Activated CD4-positive, alpha-beta T cell treated with anti-CD3 and anti-CD28 coated beads for 1 hour (primary cell): ENCODE measurements at regions not wholly inside any gene's neighbourhood (a gene's known extent, or its start where the extent isn't known, plus 50 kb on each side); places are given as distances from the start of the nearest gene placed in this dataset.

Source experiments
- DNase-seq: peaks from one replicate; pipeline ENCODE4 v3.0.0-alpha.2; 2020

DNA sequence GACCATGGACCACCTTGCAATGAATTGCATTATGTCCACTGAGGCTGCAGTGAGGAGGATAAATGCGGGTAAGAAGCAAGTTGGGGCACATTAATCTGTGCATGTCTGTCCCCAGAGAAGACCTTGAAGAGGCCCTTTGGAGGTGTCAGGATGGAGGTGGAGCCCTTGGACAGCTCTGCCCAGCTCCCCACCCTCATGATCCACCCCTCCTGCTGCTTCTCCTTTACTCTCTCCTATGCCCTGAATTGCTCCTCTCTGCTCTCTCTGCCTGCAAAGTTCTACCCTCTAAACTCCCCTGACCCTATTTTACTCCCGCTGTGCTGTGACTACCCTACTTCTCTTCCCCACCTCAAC, 292.4 kb upstream of the USP24 start:
- no peak for DNase-seq

DNA sequence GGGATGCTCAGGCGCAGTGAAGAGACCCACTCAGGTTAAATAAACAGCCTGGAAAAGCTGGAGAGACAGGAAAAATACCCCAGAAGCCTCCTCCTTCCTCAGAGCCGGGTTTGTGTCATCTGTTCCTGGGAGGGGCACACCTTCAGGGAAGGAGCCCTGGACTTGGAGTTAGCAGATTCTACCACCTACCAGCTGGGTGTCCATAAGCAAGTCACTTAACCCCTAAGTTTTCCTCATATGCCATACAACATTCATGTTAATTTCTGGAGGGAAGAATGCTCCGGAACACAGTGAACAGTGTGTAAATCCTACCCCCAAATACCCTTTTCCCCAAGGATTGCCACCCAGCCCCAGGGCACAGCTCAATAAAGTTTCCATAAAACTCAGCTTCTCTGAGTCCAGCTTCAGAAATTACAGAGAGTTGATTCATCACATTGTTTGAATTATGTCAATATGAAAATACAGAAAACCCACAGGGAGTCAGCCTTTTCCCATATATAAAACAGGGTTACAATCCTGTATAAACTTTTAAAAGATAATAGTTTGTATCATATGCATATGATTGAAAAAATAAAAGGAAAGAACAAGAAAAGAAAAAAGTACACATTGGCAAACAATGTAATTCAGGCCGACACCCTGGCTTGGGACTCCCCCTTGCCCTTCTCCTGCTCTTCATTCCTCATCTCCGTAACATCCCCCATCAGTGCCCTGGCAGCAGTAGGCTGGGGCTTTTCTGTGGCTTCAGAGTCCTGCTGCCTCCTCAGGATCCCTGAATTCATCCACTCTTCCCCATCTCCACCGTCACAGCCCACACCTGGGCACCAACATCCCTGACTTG, 291.8 kb upstream of the USP24 start:
- DNase-seq, result no peak

DNA sequence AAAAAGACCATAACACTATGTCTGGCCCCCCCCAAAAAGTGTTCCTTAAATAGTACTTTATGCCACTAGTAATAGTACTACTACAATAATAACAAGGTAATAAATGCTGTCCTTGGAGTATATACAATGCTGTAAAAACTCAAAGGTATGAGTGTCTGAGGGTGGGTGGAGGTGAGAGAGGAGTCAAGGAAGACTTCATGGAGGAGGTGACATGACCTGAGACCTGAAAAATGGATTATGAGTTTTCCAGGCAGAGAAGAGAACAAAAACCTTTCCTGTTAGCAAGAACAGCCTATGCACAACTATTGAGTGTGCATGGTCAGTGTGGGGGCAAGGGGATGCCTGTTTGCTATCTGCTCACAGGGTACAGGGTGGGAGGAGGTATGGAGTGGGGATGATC, 290.2 kb upstream of the USP24 start:
- DNase-seq, result no peak

DNA sequence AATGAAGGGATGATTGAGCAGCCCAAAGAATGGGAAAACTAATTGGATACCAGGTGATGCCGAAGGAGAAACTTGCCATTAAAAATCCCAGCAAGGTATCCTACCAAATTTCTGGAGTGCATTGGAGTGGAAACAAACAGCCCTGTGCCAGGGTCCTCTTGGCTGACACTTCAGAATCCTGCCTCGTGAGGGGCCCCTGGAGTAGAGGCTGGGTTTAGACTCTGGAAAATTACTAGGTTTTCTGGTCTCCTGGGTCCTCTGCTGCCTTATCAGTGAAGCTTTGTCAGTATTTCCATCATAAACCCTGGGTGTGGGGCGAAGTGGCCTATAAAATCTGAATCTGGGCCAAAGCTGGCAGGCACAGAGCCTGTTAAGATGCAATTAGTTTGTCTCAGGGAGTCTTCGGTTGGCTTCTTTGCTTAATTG, 289.2 kb upstream of the USP24 start:
- DNase-seq, result no peak

DNA sequence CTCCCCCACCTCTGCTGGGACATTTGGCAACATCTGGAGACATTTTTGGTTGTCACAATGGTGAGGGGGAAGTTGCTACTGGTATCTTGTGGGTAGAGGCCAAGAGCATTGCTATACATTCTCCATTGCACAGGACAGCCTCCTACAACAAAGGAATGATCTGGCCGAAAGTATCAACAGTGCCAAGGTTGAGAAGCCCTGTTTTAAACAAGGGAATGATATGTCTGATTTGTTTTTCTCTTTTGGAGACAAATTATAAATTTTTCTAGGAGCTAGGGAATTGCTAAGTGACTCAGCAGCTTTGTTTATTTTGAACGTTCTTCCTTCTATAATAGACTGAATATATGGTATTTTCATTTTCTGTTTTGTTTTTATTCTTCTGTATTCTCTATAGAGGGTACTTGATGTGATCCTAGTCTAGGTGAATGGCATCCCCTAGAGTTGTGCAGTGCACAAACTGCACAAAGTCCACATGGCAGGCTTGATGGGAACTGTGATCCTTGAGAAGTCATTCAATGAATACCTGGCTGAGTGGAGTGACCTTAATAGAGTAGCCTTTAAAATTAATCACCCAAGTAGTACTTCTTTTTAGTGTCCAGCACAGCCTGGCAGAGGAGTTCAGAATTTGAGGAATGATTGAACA, 288.6 kb upstream of the USP24 start:
- no peak for DNase-seq

DNA sequence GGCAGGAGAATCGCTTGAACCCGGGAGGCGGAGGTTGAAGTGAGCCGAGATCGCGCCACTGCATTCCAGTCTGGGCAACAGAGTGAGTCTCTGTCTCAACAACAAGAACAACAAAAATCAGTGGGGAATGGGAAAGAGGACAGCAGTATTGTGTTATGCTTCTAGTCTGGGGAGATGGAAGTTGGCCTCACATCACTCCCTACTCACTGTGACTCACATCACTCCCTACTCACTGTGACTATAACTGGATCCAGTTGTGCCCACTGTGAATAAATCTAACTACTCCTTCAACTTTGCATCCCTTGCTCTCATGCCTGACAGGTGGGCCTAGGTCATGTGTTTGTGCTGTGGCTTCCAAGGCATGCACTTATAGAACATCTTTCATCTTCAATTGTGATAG, 285.4 kb upstream of the USP24 start:
- DNase-seq, result no peak

DNA sequence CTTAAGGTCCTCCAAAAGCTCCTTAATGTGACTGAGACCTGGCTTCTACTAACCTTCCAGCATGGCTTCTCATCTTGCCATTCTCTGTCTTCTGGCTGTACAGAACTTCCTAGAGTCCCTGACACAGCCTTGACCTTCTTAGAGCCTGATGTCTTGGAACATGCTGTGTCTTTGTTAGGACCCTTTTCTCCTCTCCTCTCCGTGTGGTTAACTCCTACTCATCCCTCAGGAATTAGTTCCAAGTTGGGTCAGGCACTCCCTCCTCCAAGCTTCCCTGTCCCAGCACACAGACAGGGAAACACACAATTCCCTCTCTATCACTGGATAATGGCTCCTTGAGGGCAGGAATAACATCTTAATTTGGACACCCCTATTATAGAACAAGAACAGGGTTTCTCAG, 275.4 kb upstream of the USP24 start:
- no peak for DNase-seq

DNA sequence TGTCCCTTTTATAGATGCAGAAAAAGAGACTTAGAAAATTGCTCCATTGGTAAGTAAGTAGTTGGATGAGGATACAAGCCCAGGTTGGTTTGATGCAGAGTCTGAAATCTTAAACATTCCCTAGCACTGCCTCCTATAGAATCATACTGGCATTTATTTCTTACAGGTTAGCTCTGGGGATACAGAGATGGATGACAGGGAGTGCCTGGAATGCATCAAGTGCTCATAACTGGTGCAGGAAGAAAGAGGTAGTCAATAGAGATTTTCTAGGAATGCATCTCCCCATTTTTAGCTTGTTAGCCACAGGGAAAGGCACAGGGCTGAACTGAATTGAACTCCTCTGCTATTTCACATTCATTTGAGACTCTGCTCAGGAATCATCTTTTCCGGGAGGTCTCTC, 269.0 kb upstream of the USP24 start:
- DNase-seq, result no peak

DNA sequence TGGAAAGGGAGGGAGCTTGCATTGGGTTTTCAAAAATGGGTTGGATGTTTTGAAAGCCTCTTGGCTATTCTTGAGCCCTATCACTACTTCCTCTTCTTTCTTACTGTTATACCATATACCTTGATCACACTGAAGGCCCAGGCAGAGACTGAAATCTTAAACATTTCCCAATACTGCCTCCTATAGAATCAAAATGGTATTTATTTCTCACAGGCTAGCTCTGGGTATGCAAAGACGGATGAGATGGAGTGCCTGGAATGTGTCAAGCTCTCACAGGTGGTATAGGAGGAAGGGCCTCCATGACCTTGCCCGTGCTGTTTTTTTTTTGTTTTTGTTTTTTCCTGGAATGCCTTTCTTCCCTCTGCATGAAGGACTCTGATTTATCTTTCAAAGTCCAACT, 268.4 kb upstream of the USP24 start:
- DNase-seq, result no peak

DNA sequence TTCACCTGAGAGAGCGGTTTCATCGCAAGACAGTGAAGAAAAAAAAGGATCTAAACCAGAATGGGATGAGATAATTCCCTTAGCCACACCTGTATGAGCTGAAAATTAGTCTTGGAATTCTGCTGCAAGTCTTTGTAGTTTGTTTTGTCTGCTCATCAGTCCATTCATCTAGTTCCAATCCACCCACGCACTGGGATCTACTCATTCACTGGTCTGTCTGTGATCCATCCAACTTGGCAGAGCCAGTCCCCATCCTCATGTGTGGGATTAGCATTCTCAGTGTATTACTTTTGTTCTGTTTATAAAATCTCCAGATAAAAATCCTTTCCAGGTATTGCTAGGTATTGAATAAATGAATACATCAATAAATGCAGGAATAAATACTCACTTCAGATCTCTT, 266.5 kb upstream of the USP24 start:
- no peak for DNase-seq

DNA sequence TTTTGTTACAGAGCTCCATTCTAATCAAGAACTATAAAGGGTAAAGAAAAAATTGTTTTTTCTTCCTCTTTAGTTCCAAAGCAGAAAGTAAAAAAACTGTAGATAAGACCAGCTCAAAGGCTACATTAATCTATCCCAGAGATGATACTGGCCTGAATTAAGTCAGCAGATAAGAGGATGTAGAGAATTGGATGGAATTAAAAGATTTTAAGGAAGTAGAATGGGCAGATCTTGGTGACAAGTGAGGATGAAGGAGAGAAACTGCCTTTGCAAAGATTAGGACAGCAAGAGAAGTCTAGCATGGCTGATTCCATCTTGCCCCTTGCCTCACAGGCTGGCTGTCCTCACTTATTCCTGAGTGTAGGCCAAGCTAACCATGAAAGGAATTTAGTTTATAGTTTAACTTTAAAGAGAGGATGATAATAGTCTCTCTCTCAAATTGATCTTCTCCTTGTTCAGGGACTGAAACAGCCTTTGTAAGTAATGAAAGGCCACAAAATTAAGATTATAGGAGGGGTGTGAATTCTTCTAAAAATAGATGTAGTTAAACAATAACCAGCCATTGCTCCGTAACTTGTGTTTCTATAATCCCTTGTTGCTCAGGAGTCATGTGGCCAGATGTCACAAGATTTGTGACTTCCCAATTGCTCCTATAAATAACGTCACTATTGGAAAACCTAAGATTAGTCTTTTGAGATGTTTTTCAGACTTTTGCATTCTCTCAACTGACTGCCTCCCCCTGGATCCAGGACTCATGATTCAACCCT, 265.0 kb upstream of the USP24 start:
- no peak for DNase-seq

DNA sequence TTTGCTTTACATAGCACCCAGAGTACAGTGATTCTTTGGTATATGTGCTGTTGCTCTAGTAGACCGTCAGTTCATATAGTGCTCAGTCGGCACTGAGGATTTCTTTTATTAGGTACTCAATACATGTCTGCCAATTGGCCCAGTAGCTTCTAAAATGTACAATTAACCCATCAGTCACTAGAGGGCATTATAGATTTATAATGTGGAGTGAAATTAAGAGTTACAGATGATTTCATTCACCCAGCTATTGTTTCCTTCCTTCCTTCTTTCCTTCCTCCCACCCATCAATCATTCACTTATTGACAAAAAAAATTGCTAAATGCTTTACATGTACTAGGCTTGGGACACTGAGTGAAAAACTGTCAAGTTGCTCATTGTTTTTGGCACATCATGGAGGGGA, 263.6 kb upstream of the USP24 start:
- DNase-seq, result no peak

DNA sequence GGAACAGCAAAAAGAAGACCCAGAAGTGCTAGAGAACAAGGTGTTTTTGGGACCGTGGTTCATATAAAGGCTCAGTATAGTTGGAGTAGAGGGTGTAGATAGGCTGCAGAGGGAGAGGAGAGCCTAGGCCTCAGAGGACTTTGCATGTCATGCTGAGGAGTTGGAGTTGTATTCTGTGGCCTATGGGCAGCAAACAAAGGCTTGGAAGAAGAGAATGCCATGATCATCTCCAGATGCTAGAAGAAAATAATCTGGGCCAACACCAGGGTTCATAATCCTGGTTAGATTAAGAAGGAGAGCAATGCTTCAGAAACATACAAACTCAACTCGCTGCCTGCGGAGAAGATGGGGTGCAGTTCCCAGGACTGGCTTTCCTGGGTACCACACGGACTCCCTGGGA, 262.8 kb upstream of the USP24 start:
- DNase-seq, result no peak

DNA sequence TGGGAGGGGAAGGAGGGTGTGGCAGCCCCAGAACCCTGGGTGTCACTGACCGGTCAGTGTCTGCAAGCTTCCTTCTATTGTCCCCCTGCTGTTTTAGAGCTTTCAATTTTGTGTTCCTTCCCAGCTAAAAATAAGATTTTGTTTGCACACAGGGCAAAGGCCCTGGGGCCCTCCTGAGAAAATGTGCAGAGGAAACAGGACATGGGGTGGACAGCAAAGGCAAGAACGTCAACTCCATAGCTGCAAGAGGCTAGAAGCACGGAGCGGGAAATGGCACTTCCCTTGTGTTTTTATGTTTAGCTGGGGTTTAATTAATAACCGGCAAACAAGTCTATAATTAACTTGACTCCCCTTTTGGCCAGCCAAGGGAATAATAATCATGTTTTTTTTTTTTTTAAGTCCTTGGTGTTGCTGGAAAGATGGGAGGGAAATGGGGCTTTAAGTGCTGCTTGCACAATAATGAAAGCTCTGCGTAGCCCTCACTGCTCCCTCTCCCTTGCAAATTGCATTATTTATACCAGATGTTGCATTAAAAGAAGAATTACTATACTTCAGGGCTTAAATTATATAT, 261.4 kb upstream of the USP24 start:
- no peak for DNase-seq

DNA sequence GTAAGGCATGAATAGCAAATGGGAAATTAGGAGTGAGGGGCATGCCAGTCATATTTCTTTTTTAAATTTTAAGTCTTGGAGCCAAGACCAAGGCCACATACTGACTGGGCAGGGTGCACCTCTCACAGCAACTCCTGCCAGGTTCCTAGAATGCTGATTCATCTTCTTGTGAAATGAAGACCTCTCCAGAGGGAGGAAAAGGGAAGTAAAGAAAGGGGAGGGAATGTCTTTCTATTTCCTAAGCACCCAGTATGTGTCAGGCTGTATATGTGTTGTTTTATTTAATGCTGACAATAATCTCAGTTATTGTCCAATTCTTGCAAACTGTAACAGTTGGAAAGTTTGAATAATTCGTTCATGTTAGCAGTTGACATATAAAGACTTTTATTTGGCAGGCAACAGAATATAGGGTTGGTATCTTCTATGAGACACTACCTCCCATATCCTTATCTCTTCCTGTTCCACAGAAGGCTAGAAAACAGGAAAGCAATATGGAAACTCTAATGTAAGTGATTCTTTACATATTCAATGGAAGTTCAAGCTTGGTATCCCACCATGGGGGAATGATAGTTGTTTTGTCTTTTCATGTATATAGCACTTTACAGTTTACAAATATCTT, 259.1 kb upstream of the USP24 start:
- DNase-seq, result no peak

DNA sequence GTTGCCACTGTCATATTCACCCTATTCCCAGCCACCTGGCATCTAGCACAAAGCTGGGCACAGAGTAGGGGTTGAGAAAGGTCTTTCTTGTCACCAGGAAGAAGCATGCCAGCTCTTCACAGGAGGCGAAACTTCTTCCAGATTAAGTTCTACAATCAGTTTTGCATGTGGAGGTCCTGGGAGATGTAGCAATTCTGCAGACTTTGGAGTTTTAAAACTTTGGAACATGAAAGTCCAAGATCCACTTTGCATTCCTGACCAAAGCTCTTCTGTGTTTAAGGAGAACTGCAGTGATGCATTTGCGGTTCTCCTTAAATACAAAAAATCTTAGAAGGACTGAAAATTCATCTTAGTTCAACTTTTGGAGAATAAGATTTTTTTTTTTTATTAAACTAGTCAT, 258.5 kb upstream of the USP24 start:
- DNase-seq, result no peak

DNA sequence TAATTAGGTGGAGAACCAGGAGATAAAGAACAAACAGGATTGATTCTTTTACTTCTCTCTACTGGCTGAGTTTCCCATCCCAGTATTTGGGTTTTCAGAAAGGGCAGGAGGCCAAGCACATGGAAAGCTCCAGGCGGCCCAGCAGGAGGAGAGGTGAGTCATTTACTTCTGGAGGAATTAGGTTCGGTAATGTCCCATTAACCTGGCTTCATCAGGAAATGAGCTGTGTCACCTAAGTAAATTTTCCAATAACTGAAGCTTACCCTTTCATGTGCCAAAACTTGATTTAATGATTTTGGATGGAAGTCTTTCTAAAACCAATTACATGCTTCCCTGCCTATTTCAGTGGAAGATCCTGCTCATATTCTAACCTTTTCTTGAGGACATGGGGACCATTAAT, 257.6 kb upstream of the USP24 start:
- DNase-seq, result no peak

DNA sequence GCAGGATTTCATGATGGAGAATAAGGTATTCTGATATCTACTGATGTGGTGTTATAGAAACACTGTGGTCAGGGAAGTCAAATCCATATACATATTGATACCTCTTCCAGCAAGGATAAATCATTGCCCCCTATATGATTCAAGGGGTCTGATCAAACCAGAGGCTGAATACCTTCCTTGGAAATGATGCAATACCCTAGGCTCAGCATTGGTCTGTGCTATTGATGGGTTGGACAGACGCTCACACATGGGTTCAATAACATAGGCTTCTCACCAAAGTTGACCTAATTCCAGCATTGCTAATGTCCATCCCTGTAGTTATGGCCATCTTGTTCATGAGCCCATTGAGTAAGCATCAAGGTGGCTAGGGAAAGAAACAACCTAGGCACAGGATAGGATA, 257.0 kb upstream of the USP24 start:
- no peak for DNase-seq

DNA sequence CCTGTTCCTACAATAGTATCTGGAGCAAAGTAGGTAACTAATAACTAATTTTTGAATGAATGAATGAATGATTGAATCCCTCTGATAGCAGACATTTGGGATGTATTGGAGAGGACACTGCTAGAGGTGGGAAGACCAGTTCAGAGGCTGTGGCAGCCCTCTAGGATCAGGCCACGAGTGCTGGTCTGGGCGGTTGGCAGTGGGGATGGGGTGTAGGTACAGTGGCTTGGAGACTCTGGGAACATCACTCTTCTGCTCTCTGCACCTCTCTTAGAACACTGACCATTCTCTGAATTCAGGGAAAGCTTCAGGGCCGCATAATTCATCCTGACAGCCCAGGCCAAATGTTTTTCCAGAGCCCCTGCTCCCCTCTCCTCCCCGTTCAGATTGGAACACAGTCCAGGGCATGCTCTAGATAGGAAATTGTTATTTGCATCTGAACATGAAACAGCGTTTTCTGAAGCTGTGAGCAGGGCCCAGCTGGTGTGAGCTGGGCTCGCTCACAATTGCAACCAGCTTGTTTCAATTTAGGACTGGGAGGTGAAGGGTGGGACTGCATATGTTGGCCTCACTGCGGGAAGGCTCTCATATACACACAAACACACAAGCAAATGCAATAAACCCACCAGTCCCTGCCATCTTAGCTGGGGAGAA, 253.1 kb upstream of the USP24 start:
- no peak for DNase-seq

DNA sequence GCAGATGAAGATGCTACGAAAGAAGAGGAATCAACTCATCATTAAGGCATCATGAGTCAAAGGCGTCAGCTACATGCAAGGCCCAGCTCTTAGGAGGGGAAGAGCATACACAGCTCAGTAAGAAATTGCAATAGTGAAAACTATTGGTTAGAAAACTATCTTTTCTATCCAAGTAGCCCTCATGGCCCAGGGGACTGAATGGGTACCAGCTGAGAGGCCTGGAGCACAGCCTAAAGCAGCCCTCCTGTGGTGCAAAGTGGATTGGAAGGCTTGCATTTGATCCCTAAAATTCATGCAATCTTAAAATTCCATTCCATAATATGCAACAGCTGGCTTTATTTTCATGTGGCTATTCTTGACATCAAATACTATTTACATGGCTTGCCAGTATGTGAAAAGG, 251.8 kb upstream of the USP24 start:
- no peak for DNase-seq

DNA sequence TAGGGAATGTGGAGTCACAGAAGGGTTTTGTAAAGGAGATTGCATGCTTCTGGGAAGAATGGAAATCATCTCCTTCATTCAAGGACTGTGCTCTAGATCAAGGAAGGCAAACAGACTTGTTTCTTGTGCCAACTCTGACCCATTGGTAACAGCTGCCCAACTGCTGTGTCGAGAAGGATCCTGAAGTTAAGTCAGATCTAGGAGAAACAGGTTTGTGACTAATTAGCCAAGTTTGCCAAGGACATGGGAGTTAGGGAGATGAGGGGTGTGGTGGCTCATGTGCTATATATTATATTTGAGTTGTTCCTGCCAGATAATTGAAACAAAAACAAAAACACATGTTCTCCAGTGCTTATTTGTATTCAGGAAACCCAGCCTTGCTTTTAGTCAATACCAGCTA, 251.2 kb upstream of the USP24 start:
- DNase-seq, result no peak

DNA sequence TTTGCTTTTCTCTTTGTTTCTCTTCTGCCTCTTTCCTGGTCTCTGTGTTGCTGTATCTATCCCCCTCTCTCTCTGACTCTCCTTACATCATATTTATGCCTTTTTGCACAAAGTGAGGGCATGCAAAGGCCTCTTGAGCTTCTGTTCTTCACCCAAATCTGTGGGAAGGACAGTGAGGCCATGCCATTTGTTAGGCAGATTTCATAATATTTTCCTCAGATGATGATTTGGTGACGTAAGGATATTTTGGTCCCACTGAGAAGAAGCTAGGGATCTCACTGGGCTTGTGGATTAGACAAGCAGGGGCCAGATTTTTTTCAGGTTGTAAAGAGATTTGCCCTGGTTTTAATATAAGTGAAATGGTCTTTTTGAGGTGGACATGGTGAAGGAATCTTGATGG, 249.4 kb upstream of the USP24 start:
- DNase-seq, result no peak
